ENCODE measurements at regions not wholly inside any gene's neighbourhood (a gene's known extent, or its start where the extent isn't known, plus 50 kb on each side); places are given as distances from the start of the nearest gene placed in this dataset.
"Not testable (repeated sequence)": the region's sequence is repeated elsewhere in the genome, so short reads cannot be mapped to it uniquely, and the experiment has no call there.

DNA sequence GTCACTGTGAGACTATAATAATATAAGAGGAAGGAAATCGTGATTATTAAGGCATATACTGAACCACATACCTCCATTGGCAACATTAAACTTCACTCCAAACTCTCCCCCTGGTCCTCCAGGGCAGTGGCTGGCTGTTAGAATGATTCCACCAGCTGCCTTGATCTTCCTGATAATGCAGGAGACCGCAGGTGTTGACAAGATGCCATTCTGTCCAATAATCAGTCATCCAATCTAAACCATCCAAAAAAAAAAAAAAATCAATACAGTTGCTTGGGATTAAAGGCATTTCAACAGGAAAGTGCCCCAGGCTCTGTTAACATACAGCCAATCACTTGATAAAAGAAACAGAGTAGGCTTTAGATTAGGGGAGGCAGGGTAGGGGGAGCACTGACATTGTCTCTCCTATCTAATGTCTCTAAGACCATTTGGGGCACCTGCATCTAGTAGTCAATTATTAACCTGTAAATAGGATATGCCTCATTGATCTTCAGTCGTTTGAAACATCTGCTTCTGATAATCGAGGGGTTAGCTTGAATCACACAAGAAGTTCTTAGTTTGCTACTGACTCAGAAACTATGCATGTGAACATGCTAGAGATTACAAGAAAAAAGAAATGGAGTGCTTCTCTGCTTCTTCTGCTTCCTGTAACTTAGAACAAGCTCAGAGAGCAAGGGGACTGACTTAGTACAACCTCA is 74.7 kb downstream of the FOXD4L6 start:
- TF ChIP-seq, protein P1, sequence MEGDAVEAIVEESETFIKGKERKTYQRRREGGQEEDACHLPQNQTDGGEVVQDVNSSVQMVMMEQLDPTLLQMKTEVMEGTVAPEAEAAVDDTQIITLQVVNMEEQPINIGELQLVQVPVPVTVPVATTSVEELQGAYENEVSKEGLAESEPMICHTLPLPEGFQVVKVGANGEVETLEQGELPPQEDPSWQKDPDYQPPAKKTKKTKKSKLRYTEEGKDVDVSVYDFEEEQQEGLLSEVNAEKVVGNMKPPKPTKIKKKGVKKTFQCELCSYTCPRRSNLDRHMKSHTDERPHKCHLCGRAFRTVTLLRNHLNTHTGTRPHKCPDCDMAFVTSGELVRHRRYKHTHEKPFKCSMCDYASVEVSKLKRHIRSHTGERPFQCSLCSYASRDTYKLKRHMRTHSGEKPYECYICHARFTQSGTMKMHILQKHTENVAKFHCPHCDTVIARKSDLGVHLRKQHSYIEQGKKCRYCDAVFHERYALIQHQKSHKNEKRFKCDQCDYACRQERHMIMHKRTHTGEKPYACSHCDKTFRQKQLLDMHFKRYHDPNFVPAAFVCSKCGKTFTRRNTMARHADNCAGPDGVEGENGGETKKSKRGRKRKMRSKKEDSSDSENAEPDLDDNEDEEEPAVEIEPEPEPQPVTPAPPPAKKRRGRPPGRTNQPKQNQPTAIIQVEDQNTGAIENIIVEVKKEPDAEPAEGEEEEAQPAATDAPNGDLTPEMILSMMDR (optimal IDR thresholded peaks at IDR 0.05 in 1 of 3, IDR thresholded peaks at IDR 0.05 in 1 of 3, conservative IDR thresholded peaks at IDR 0.05 in 1 of 3; ENCODE audit: extremely low read depth in 1 of 3, insufficient read depth in 2 of 3, low read length in 3 of 3): not testable (repeated sequence)
- not testable (repeated sequence) for TF ChIP-seq EZH2 (IDR thresholded peaks at IDR 0.05; ENCODE audit: low read length)
